Fibroblast of lung (primary cell): ENCODE measurements at regions not wholly inside any gene's neighbourhood (a gene's known extent, or its start where the extent isn't known, plus 50 kb on each side); places are given as distances from the start of the nearest gene placed in this dataset.
"Not testable (repeated sequence)": the region's sequence is repeated elsewhere in the genome, so short reads cannot be mapped to it uniquely, and the experiment has no call there.

Experiments used
- DNase-seq, 2 donors: peaks; one replicate each; pipeline versions ENCODE4 v3.0.0 to v3.0.0-alpha.2; 2010; ENCODE audit warnings: low read depth in 2 of 2
- H2AFZ ChIP-seq: 2 replicates; pipeline ENCODE4 v1.5.1; 2012; ENCODE audit warnings: low read length, control low read depth, inconsistent platforms
- H3K27ac ChIP-seq: 2 replicates; pipeline ENCODE4 v1.5.1; 2011; ENCODE audit warnings: low read length, control low read depth; ENCODE audit not compliant: insufficient read depth
- H3K27me3 ChIP-seq: 2 replicates; pipeline ENCODE4 v1.5.1; 2011; ENCODE audit warnings: mild to moderate bottlenecking, low read length; ENCODE audit not compliant: control insufficient read depth, insufficient read depth
- H3K36me3 ChIP-seq: 2 replicates; pipeline ENCODE4 v1.5.1; 2011; ENCODE audit warnings: low read length; ENCODE audit not compliant: control insufficient read depth, insufficient read depth
- H3K4me1 ChIP-seq: 2 replicates; pipeline ENCODE4 v1.5.1; 2011; ENCODE audit warnings: low read length; ENCODE audit not compliant: control insufficient read depth, insufficient read depth; ENCODE audit errors: extremely low read depth
- H3K4me2 ChIP-seq: 2 replicates; pipeline ENCODE4 v1.5.1; 2011; ENCODE audit warnings: low read length, control low read depth; ENCODE audit not compliant: insufficient read depth; ENCODE audit errors: extremely low read depth
- H3K4me3 ChIP-seq, 4 experiments: fragments of 200-600 bp in 1 of 4; sonication (generic) in 1 of 4; replicated peaks in 1 of 4; 2 replicates each; pipeline ENCODE4 v1.5.1; 2011 to 2016; ENCODE audit warnings: low read length in 4 of 4, low read depth in 3 of 4, mild to moderate bottlenecking in 3 of 4, control low read depth in 2 of 4, inconsistent platforms in 1 of 4, mixed read lengths in 1 of 4; ENCODE audit not compliant: insufficient read depth in 1 of 4; ENCODE audit errors: control extremely low read depth in 1 of 4
- H3K79me2 ChIP-seq: 2 replicates; pipeline ENCODE4 v1.5.1; 2012; ENCODE audit warnings: mild to moderate bottlenecking, low read length, inconsistent platforms; ENCODE audit not compliant: control insufficient read depth, insufficient read depth
- H3K9ac ChIP-seq: 2 replicates; pipeline ENCODE4 v1.5.1; 2011; ENCODE audit warnings: mild to moderate bottlenecking, low read length, control low read depth; ENCODE audit not compliant: insufficient read depth
- H3K9me3 ChIP-seq: 2 replicates; pipeline ENCODE4 v1.5.1; 2012; ENCODE audit warnings: low read depth, low read length; ENCODE audit not compliant: control insufficient read depth, insufficient read depth
- H4K20me1 ChIP-seq: 2 replicates; pipeline ENCODE4 v1.5.1; 2011; ENCODE audit warnings: low read length; ENCODE audit not compliant: control insufficient read depth, insufficient read depth; ENCODE audit errors: extremely low read depth
- EZH2 ChIP-seq: IDR thresholded peaks from 2 replicates; pipeline ENCODE4 v1.5.1; 2012; ENCODE audit warnings: low read length, control low read depth, mild to moderate bottlenecking; ENCODE audit errors: missing control alignments
- TF ChIP-seq, protein P1 (sequence below), 2 donors: IDR thresholded peaks in 1 of 2; conservative IDR thresholded peaks in 1 of 2; 1 replicate in 1 of 2; 2 replicates in 1 of 2; pipeline ENCODE4 v1.5.1; 2011 to 2012; ENCODE audit warnings: low read length in 2 of 2, control low read depth in 1 of 2, inconsistent platforms in 1 of 2, low read depth in 1 of 2, mild to moderate bottlenecking in 1 of 2

DNA sequence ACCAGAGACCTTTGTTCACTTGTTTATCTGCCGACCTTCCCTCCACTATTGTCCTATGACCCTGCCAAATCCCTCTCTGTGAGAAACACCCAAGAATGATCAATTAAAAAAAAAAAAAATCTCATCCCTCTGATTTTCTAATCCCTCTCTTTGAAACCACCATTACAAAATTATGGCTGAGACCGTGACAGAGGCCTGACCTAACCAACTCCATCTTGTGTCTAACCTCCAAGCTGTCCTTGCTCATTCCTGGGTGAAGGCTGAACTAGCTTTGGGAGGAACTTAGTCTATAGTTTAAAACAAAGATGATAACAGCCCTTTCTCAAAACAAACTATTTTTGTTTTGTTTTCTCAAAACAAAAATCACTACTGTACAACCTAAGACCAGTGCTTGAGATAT, 474.5 kb downstream of the TMEM114 start:
- Histone ChIP-seq H3K27ac (no peak overlapping the region), H4K20me1 (no peaks in the 10 kb centered on the region), H3K27me3 (no peaks in the 10 kb centered on the region), H3K4me3 (no peak overlapping the region), H2AFZ (no peak overlapping the region), H3K79me2 (no peaks in the 10 kb centered on the region), H3K4me1 (no peaks in the 10 kb centered on the region), H3K9me3 (no peaks in the 10 kb centered on the region), H3K4me2 (no peak overlapping the region), H3K36me3 (no peaks in the 10 kb centered on the region), H3K9ac (no peak overlapping the region)
- TF ChIP-seq, protein P1, sequence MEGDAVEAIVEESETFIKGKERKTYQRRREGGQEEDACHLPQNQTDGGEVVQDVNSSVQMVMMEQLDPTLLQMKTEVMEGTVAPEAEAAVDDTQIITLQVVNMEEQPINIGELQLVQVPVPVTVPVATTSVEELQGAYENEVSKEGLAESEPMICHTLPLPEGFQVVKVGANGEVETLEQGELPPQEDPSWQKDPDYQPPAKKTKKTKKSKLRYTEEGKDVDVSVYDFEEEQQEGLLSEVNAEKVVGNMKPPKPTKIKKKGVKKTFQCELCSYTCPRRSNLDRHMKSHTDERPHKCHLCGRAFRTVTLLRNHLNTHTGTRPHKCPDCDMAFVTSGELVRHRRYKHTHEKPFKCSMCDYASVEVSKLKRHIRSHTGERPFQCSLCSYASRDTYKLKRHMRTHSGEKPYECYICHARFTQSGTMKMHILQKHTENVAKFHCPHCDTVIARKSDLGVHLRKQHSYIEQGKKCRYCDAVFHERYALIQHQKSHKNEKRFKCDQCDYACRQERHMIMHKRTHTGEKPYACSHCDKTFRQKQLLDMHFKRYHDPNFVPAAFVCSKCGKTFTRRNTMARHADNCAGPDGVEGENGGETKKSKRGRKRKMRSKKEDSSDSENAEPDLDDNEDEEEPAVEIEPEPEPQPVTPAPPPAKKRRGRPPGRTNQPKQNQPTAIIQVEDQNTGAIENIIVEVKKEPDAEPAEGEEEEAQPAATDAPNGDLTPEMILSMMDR (conservative IDR thresholded peaks at IDR 0.05 in 1 of 2, IDR thresholded peaks at IDR 0.05 in 1 of 2; ENCODE audit: low read depth in 1 of 2, low read length in 2 of 2) = no peak
- TF ChIP-seq EZH2 = no peak
- no peak for DNase-seq

DNA sequence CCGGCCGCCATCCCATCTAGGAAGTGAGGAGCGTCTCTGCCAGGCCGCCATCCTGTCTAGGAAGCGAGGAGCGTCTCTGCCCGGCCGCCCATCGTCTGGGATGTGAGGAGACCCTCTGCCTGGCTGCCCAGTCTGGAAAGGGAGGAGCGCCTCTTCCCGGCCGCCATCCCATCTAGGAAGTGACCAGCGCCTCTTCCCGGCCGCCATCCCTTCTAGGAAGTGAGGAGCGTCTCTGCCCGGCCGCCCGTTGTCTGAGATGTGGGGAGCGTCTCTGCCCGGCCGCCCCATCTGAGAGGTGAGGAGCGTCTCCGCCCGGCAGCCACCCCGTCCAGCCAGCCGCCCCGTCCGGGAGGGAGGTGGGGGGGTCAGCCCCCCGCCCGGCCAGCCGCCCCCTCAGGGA, 475.4 kb downstream of the TMEM114 start:
- not testable (repeated sequence) for H3K9me3 ChIP-seq, H2AFZ ChIP-seq, H3K79me2 ChIP-seq, H3K4me1 ChIP-seq, H3K36me3 ChIP-seq, DNase-seq, H3K9ac ChIP-seq, H3K27ac ChIP-seq, H3K4me3 ChIP-seq, H3K4me2 ChIP-seq, H3K27me3 ChIP-seq, H4K20me1 ChIP-seq

DNA sequence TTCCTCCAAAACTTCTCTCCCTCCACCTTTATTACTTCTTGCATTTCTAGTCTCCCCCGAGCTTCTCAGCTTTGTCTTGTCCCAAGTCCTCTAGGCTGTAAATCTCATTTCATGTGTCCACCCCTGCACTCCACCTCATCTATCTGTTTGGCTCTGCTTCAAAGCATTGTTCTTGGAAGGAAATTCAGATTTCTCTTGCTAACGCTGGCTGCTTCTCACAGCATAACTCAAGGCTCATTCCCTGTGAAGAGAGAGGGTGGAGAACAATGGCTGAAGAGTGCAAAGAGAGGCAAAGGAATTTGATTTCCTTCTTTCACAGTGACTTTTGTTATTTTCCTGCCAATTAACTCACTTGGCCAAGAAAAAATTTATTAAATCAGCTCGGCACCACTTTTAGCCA, 476.5 kb downstream of the TMEM114 start:
- no peak overlapping the region for H3K4me3 ChIP-seq
- no peaks in the 10 kb centered on the region for H3K36me3 ChIP-seq
- no peaks in the 10 kb centered on the region for H3K9me3 ChIP-seq
- H3K4me2 ChIP-seq = no peak overlapping the region
- H3K79me2 ChIP-seq = no peaks in the 10 kb centered on the region
- no peak for DNase-seq
- no peak overlapping the region for H3K27ac ChIP-seq
- no peak overlapping the region for H2AFZ ChIP-seq
- H3K27me3 ChIP-seq = no peaks in the 10 kb centered on the region
- TF ChIP-seq EZH2 = no peak
- TF ChIP-seq, protein P1 (conservative IDR thresholded peaks at IDR 0.05 in 1 of 2, IDR thresholded peaks at IDR 0.05 in 1 of 2; ENCODE audit: low read depth in 1 of 2, low read length in 2 of 2) = no peak
- no peak overlapping the region for H3K9ac ChIP-seq
- H4K20me1 ChIP-seq = no peaks in the 10 kb centered on the region
- H3K4me1 ChIP-seq = no peaks in the 10 kb centered on the region
